Glutamatergic neuron (in vitro differentiated cells): ENCODE measurements at regions not wholly inside any gene's neighbourhood (a gene's known extent, or its start where the extent isn't known, plus 50 kb on each side); places are given as distances from the start of the nearest gene placed in this dataset.

Experiments
- DNase-seq: peaks from one replicate; pipeline ENCODE4 v3.0.0; 2022
- H3K27ac Mint-ChIP-seq: one replicate; pipeline ENCODE4 v1.8.0; 2020; ENCODE audit warnings: mild to moderate bottlenecking, mixed read lengths, inconsistent platforms; ENCODE audit not compliant: unreplicated experiment
- H3K27me3 Mint-ChIP-seq: one replicate; pipeline ENCODE4 v1.8.0; 2020; ENCODE audit warnings: mild to moderate bottlenecking, moderate library complexity, mixed read lengths, inconsistent platforms; ENCODE audit not compliant: unreplicated experiment
- H3K36me3 Mint-ChIP-seq: one replicate; pipeline ENCODE4 v1.8.0; 2020; ENCODE audit warnings: mild to moderate bottlenecking, mixed read lengths, inconsistent platforms; ENCODE audit not compliant: unreplicated experiment
- H3K4me1 Mint-ChIP-seq: one replicate; pipeline ENCODE4 v1.8.0; 2020; ENCODE audit warnings: mild to moderate bottlenecking, low read depth, mixed read lengths, inconsistent platforms; ENCODE audit not compliant: unreplicated experiment
- H3K4me3 Mint-ChIP-seq: one replicate; pipeline ENCODE4 v1.8.0; 2020; ENCODE audit warnings: mild to moderate bottlenecking, mixed read lengths, inconsistent platforms; ENCODE audit not compliant: unreplicated experiment
- H3K9me3 Mint-ChIP-seq: one replicate; pipeline ENCODE4 v1.8.0; 2020; ENCODE audit warnings: mild to moderate bottlenecking, moderate library complexity, mixed read lengths, inconsistent platforms; ENCODE audit not compliant: unreplicated experiment
- TF ChIP-seq, protein P1 (sequence below): fragments of 200-600 bp; sonication (generic); IDR thresholded peaks from one replicate; pipeline ENCODE4 v1.5.0; 2021; ENCODE audit not compliant: partially characterized antibody, unreplicated experiment

DNA sequence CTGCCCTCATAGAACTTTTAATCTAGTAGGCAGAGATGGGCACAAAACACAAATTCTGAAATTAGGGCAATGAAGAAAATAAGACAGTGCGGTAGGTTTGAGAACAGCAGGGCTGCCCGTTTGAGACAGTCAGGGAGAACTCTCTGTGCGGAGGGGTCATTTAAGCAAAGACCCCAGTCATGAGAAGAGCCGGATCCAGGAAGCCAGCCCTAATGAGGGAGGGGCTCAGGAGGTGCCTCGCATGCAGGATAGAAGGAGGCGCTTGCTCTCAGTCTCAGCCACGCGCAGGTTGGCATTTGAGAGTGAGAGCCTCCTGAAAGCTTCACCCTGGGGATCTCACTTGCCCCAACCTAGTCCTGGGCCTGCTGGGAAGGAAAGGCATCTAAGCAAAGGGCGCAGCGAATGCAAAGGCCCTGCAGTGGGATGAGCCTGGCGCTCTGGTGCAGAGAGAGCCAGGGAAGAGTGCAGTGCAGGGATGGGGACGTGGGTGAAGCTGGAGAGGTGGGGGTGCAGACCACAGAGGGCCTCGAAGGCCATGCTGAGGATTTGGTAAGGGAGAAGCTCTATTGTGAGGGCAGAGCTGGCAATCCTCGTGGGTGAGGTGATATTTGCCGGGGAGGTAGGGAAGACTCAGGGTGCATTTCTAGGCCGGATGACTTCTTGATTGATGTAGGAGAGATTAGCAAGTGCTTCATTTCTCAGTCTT, 130.0 kb upstream of the PTPN1 start:
- TF ChIP-seq, protein P1, sequence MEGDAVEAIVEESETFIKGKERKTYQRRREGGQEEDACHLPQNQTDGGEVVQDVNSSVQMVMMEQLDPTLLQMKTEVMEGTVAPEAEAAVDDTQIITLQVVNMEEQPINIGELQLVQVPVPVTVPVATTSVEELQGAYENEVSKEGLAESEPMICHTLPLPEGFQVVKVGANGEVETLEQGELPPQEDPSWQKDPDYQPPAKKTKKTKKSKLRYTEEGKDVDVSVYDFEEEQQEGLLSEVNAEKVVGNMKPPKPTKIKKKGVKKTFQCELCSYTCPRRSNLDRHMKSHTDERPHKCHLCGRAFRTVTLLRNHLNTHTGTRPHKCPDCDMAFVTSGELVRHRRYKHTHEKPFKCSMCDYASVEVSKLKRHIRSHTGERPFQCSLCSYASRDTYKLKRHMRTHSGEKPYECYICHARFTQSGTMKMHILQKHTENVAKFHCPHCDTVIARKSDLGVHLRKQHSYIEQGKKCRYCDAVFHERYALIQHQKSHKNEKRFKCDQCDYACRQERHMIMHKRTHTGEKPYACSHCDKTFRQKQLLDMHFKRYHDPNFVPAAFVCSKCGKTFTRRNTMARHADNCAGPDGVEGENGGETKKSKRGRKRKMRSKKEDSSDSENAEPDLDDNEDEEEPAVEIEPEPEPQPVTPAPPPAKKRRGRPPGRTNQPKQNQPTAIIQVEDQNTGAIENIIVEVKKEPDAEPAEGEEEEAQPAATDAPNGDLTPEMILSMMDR, result no peak
- DNase-seq, result no peak
- Mint-ChIP-seq H3K9me3 (peaks cover 5% of the 10 kb centered on the region), H3K36me3 (no peaks in the 10 kb centered on the region), H3K27me3 (peaks cover 10% of the 10 kb centered on the region), H3K4me1 (peaks cover 9% of the 10 kb centered on the region), H3K27ac (no peak overlapping the region), H3K4me3 (no peak overlapping the region)

DNA sequence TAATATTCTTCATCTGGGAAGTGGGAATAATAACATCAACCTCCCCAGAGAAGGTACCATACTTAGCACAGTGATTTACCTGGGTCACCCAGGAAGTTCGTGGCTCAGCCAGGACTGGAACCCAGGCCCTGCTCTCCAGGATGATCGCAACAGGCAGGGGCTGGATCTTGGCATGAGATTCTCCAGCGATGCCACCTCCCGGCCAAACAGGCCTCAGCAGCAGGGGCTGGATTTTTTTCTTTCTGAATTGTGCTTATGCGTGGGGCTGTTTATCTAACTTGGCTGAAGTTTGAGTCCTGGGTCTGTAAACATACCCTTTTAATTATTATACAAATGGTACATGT, 129.5 kb upstream of the PTPN1 start:
- TF ChIP-seq, protein P1, result no peak
- no peak overlapping the region for H3K27ac Mint-ChIP-seq
- no peak for DNase-seq
- H3K36me3 Mint-ChIP-seq, result peaks cover 3% of the 10 kb centered on the region
- peaks cover 8% of the 10 kb centered on the region for H3K4me1 Mint-ChIP-seq
- H3K9me3 Mint-ChIP-seq, result peaks cover 3% of the 10 kb centered on the region
- H3K27me3 Mint-ChIP-seq, result peaks cover 7% of the 10 kb centered on the region
- no peak overlapping the region for H3K4me3 Mint-ChIP-seq

DNA sequence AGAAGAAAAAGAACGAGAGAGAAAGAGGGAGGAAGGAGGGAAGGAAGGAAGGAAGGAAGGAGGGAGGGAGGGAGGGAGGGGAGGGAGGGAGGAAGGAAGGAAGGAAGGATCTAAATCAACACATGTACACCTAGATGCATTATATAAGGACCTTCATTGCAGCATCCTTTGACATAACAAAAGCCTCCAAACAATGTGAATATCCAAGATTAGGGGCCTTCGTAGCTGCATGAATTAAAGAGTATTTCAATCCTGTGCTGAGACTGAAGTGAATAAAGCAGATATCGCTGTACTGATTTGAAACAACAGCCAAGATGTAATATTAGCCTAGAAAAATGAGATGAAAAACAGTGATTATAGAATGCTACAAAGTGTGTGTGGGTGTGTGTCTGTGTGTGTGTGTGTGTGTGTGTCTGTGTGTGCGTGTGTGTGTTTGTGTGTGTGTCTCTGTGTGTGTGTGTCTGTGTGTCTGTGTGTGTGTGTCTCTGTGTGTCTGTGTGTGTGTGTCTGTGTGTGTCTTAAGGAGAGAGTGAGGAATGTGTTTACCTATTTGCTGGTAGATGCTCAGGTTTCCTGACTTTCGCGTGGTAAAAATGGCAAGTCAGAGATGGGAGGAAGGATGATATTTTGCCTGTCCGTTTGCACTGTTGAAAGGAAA, 129.0 kb upstream of the PTPN1 start:
- peaks cover 8% of the 10 kb centered on the region for H3K4me1 Mint-ChIP-seq
- H3K4me3 Mint-ChIP-seq, result no peak overlapping the region
- peaks cover 3% of the 10 kb centered on the region for H3K9me3 Mint-ChIP-seq
- no peak overlapping the region for H3K27ac Mint-ChIP-seq
- TF ChIP-seq, protein P1, result no peak
- no peak for DNase-seq
- peaks cover 5% of the 10 kb centered on the region for H3K36me3 Mint-ChIP-seq
- H3K27me3 Mint-ChIP-seq, result peaks cover 7% of the 10 kb centered on the region

DNA sequence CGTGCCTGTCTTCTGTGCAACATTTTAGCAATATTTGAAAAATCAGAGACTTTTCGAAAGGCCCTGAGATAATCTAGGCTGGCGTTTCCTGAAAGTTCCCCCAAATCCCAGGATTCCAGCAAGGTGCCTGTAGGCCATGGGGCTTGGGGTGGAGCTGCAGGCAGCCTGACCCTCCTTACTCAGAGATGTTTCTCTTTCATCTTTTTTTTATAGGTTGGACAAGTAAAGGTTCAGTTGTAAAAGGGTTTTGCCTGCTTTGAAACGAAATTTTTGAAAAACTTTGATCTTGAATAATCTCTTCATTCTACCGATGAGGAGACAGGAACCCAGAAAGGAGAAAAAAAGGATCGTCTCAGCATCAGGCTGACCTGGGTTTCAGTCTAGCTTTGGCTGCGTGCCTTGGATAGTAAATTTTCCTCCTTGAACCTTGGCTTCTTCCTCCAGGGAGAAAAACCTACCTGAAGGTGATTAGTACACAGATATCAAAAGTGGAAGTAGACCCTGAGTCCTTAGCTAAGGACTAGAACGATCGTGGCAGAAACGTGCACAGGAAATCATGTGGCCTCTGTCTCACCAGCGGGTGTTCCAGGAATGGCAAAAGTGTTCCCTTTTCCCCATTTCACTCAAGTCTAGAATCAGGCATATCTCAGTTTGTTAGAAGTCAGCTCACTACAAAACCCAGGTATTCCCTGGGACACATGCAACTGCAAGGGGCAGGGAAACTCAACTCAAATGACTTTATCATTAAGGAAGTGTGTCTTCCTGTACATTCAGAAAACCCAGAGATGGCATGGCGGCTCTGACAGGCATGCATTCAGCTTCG, 128.2 kb upstream of the PTPN1 start:
- H3K4me3 Mint-ChIP-seq, result no peak overlapping the region
- TF ChIP-seq, protein P1, result no peak
- H3K4me1 Mint-ChIP-seq, result peaks cover 8% of the 10 kb centered on the region
- H3K27ac Mint-ChIP-seq, result no peak overlapping the region
- peaks cover 7% of the 10 kb centered on the region for H3K27me3 Mint-ChIP-seq
- peaks cover 3% of the 10 kb centered on the region for H3K9me3 Mint-ChIP-seq
- DNase-seq, result no peak
- H3K36me3 Mint-ChIP-seq, result peaks cover 5% of the 10 kb centered on the region
